Liver (tissue), 8 donors: ENCODE measurements at regions not wholly inside any gene's neighbourhood (a gene's known extent, or its start where the extent isn't known, plus 50 kb on each side); places are given as distances from the start of the nearest gene placed in this dataset.

Source experiments
- DNase-seq: peaks from one replicate; pipeline ENCODE4 v3.0.0-alpha.2; 2017; ENCODE audit warnings: low spot score
- H3K27ac ChIP-seq, 2 donors: one replicate each; pipeline ENCODE4 v1.7.0; 2013; ENCODE audit warnings: inconsistent platforms in 2 of 2, low read length in 2 of 2, control low read depth in 1 of 2, low read depth in 1 of 2, mild to moderate bottlenecking in 1 of 2
- H3K27me3 ChIP-seq, 4 donors: one replicate each; pipeline versions ENCODE4 v1.6.1 to v1.7.0; 2013; ENCODE audit warnings: low read length in 3 of 4, inconsistent platforms in 1 of 4, mild to moderate bottlenecking in 1 of 4, moderate library complexity in 1 of 4; ENCODE audit not compliant: control insufficient read depth in 4 of 4, insufficient read depth in 4 of 4
- H3K36me3 ChIP-seq, 4 donors: one replicate each; pipeline versions ENCODE4 v1.6.1 to v1.7.0; 2013; ENCODE audit warnings: low read length in 3 of 4, mild to moderate bottlenecking in 3 of 4, low read depth in 1 of 4, moderate library complexity in 1 of 4; ENCODE audit not compliant: control insufficient read depth in 4 of 4, insufficient read depth in 3 of 4
- H3K4me1 ChIP-seq, 4 donors: one replicate each; pipeline versions ENCODE4 v1.6.1 to v1.7.0; 2013; ENCODE audit warnings: low read length in 3 of 4, mild to moderate bottlenecking in 3 of 4, moderate library complexity in 1 of 4; ENCODE audit not compliant: control insufficient read depth in 4 of 4, insufficient read depth in 4 of 4
- H3K4me3 ChIP-seq, 3 donors: one replicate each; pipeline versions ENCODE4 v1.6.1 to v1.7.0; 2013; ENCODE audit warnings: low read length in 3 of 3, control low read depth in 1 of 3, low read depth in 1 of 3, mild to moderate bottlenecking in 1 of 3
- H3K9ac ChIP-seq, 2 donors: one replicate each; pipeline ENCODE4 v1.7.0; 2013; ENCODE audit warnings: low read length in 2 of 2, mild to moderate bottlenecking in 2 of 2, moderate library complexity in 2 of 2, control low read depth in 1 of 2, low read depth in 1 of 2
- H3K9me3 ChIP-seq, 4 donors: one replicate each; pipeline versions ENCODE4 v1.6.1 to v1.7.0; 2013; ENCODE audit warnings: low read length in 3 of 4; ENCODE audit not compliant: control insufficient read depth in 4 of 4
- EGR1 ChIP-seq, 2 donors: IDR thresholded peaks; 2 replicates each; pipeline ENCODE4 v1.6.1; 2016 to 2018; ENCODE audit warnings: antibody characterized with exemption in 2 of 2, low read depth in 2 of 2
- FOXA1 ChIP-seq: IDR thresholded peaks from 2 replicates; pipeline ENCODE4 v1.6.1; 2016; ENCODE audit warnings: antibody characterized with exemption
- FOXA2 ChIP-seq: IDR thresholded peaks from 2 replicates; pipeline ENCODE4 v1.6.1; 2016; ENCODE audit warnings: antibody characterized with exemption
- GABPA ChIP-seq, 2 donors: IDR thresholded peaks in 1 of 2; conservative IDR thresholded peaks in 1 of 2; 2 replicates each; pipeline ENCODE4 v1.6.1; 2016; ENCODE audit warnings: antibody characterized with exemption in 2 of 2, mild to moderate bottlenecking in 1 of 2, moderate library complexity in 1 of 2
- HNF4A ChIP-seq, 2 donors: conservative IDR thresholded peaks; 2 replicates each; pipeline ENCODE4 v1.6.1; 2016; ENCODE audit warnings: antibody characterized with exemption in 2 of 2, mild to moderate bottlenecking in 2 of 2
- HNF4G ChIP-seq: IDR thresholded peaks from 2 replicates; pipeline ENCODE4 v1.6.1; 2016; ENCODE audit warnings: antibody characterized with exemption
- JUND ChIP-seq, 2 donors: IDR thresholded peaks; 2 replicates each; pipeline ENCODE4 v1.6.1; 2016; ENCODE audit warnings: antibody characterized with exemption in 2 of 2
- NR2F2 ChIP-seq: IDR thresholded peaks from 2 replicates; pipeline ENCODE4 v1.6.1; 2016; ENCODE audit warnings: antibody characterized with exemption
- RAD21 ChIP-seq, 2 donors: IDR thresholded peaks; 2 replicates each; pipeline ENCODE4 v1.6.1; 2016; ENCODE audit warnings: antibody characterized with exemption in 2 of 2, mild to moderate bottlenecking in 2 of 2
- REST ChIP-seq: IDR thresholded peaks from 2 replicates; pipeline ENCODE4 v1.6.1; 2016; ENCODE audit warnings: antibody characterized with exemption, mild to moderate bottlenecking
- RXRA ChIP-seq, 2 donors: IDR thresholded peaks; 2 replicates each; pipeline ENCODE4 v1.6.1; 2017 to 2018; ENCODE audit warnings: antibody characterized with exemption in 2 of 2, mild to moderate bottlenecking in 1 of 2
- SP1 ChIP-seq: IDR thresholded peaks from 2 replicates; pipeline ENCODE4 v1.6.1; 2018; ENCODE audit warnings: antibody characterized with exemption, mild to moderate bottlenecking
- TAF1 ChIP-seq: conservative IDR thresholded peaks from 2 replicates; pipeline ENCODE4 v1.6.1; 2016; ENCODE audit warnings: antibody characterized with exemption, mild to moderate bottlenecking
- YY1 ChIP-seq: IDR thresholded peaks from 2 replicates; pipeline ENCODE4 v1.6.1; 2016; ENCODE audit warnings: antibody characterized with exemption, mild to moderate bottlenecking
- ZBTB33 ChIP-seq: IDR thresholded peaks from 2 replicates; pipeline ENCODE4 v1.6.1; 2016; ENCODE audit warnings: antibody characterized with exemption
- WGBS: extraction: QIAGEN DNeasy Blood & Tissue Kit; methylation state at CpG from one replicate; pipeline ENCODE4 v1.1.7; 2013; 5-methylcytosine and 5-hydroxymethylcytosine counted together
- TF ChIP-seq, protein P1 (sequence below): IDR thresholded peaks from 2 replicates; pipeline ENCODE4 v1.6.1; 2016; ENCODE audit warnings: antibody characterized with exemption
- TF ChIP-seq, protein P2 (sequence below): fragments of 150-350 bp; IDR thresholded peaks from 2 replicates; pipeline ENCODE4 v1.5.1; 2017; ENCODE audit warnings: improper control_type of control experiment, low read depth, low read length; ENCODE audit not compliant: missing input control
- TF ChIP-seq, protein P3 (sequence below): IDR thresholded peaks from 2 replicates; pipeline ENCODE4 v1.6.1; 2016; ENCODE audit warnings: antibody characterized with exemption
- donor health status: healthy.
- donor health status: healthy.
- donor health status: healthy.
- donor health status: healthy.
- donor health status: healthy.

DNA sequence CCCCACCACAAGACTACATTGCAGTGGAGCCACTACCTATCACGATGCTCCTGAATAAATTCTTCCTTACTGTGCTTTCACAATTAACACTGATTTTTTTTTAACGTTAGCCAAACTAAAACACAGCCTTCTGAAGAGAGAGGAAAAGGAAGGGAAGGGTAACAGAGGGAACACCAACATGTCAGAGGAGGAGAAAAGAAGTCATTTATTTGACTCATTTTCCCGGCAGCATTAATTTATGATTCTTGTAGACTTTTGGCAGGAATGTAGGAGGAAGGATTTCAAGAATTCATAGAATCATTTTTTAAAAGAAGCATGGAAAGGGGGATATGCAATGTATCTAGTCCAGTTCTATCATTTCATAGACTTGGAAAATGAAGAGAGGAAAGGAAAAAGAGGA is 74.3 kb upstream of the IQCM start (continued):
- no peak for TF ChIP-seq RXRA (IDR thresholded peaks at IDR 0.05)

GRCh38 chr4:149890531-149890930 is 74.9 kb upstream of the IQCM start:
- no peaks in the 10 kb centered on the region for H3K36me3 ChIP-seq
- H3K27me3 ChIP-seq: no peaks in the 10 kb centered on the region
- no peak overlapping the region for H3K9ac ChIP-seq
- 64% methylated on average over 1 of the region's 1 CpG for WGBS
- no peak overlapping the region for H3K4me3 ChIP-seq
- H3K4me1 ChIP-seq: no peaks in the 10 kb centered on the region
- H3K27ac ChIP-seq: no peak overlapping the region
- DNase-seq: no peak
- no peaks in the 10 kb centered on the region for H3K9me3 ChIP-seq
- TF ChIP-seq, protein P1, sequence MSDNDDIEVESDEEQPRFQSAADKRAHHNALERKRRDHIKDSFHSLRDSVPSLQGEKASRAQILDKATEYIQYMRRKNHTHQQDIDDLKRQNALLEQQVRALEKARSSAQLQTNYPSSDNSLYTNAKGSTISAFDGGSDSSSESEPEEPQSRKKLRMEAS: no peak
- TF ChIP-seq HNF4G (no peak), GABPA (IDR thresholded peaks at IDR 0.05 in 1 of 2, conservative IDR thresholded peaks at IDR 0.05 in 1 of 2) (no peak), YY1 (no peak), RXRA (IDR thresholded peaks at IDR 0.05) (no peak), TAF1 (no peak), FOXA1 (no peak), FOXA2 (no peak), JUND (IDR thresholded peaks at IDR 0.05) (no peak), HNF4A (conservative IDR thresholded peaks at IDR 0.05) (no peak), ZBTB33 (no peak)
- TF ChIP-seq, protein P2, sequence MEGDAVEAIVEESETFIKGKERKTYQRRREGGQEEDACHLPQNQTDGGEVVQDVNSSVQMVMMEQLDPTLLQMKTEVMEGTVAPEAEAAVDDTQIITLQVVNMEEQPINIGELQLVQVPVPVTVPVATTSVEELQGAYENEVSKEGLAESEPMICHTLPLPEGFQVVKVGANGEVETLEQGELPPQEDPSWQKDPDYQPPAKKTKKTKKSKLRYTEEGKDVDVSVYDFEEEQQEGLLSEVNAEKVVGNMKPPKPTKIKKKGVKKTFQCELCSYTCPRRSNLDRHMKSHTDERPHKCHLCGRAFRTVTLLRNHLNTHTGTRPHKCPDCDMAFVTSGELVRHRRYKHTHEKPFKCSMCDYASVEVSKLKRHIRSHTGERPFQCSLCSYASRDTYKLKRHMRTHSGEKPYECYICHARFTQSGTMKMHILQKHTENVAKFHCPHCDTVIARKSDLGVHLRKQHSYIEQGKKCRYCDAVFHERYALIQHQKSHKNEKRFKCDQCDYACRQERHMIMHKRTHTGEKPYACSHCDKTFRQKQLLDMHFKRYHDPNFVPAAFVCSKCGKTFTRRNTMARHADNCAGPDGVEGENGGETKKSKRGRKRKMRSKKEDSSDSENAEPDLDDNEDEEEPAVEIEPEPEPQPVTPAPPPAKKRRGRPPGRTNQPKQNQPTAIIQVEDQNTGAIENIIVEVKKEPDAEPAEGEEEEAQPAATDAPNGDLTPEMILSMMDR: no peak

DNA sequence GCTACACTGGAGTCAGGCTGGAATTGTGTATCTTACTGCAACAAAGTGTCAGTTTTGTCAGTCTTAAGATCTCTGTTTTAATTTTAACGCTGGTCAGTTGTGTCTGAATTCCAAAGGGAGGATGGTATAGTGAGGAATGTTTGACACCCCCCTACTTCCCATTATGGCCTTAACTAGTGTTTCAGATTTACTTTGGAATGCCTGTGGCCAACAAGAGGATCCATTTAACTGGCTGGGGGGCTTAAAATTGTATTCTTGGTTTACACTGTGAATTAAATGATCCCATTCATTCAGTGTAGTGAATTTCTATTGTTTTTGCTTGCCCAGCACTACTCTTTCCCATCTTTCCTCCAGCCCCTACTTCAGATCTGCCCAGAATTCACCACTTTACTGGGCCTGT is 75.8 kb upstream of the IQCM start:
- H3K36me3 ChIP-seq: no peaks in the 10 kb centered on the region
- H3K4me3 ChIP-seq: no peak overlapping the region
- 68% methylated on average over 1 of the region's 1 CpG for WGBS
- TF ChIP-seq, protein P3, sequence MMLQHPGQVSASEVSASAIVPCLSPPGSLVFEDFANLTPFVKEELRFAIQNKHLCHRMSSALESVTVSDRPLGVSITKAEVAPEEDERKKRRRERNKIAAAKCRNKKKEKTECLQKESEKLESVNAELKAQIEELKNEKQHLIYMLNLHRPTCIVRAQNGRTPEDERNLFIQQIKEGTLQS: no peak
- TF ChIP-seq HNF4G (no peak), ZBTB33 (no peak), NR2F2 (no peak), FOXA1 (no peak), REST (no peak), FOXA2 (no peak), TAF1 (no peak), HNF4A (conservative IDR thresholded peaks at IDR 0.05) (no peak), RXRA (IDR thresholded peaks at IDR 0.05) (no peak), RAD21 (IDR thresholded peaks at IDR 0.05) (no peak), EGR1 (IDR thresholded peaks at IDR 0.05; ENCODE audit: low read depth in 2 of 2) (no peak), SP1 (no peak), JUND (IDR thresholded peaks at IDR 0.05) (no peak)
- TF ChIP-seq, protein P2: no peak
- TF ChIP-seq, protein P1: no peak

More for the DNA sequence above, 75.8 kb upstream of the IQCM start:
- no peak for DNase-seq
- Histone ChIP-seq H3K9me3 (no peaks in the 10 kb centered on the region), H3K9ac (no peak overlapping the region), H3K27me3 (no peaks in the 10 kb centered on the region), H3K4me1 (no peaks in the 10 kb centered on the region), H3K27ac (no peak overlapping the region)
